Mesenchymal stem cell (in vitro differentiated cells and primary cell): ENCODE measurements at regions not wholly inside any gene's neighbourhood (a gene's known extent, or its start where the extent isn't known, plus 50 kb on each side); places are given as distances from the start of the nearest gene placed in this dataset.
"Not testable (repeated sequence)": the region's sequence is repeated elsewhere in the genome, so short reads cannot be mapped to it uniquely, and the experiment has no call there.

Experiments
- DNase-seq: peaks from one replicate; pipeline ENCODE4 v3.0.0-alpha.2; 2013
- H2AFZ ChIP-seq: one replicate; pipeline ENCODE4 v1.6.1; 2013; ENCODE audit warnings: low read depth, mild to moderate bottlenecking, control low read depth, inconsistent platforms, low read length, moderate library complexity
- H2AK5ac ChIP-seq: 2 replicates; pipeline ENCODE4 v1.6.1; 2013; ENCODE audit warnings: low read length, moderate library complexity, mild to moderate bottlenecking, inconsistent platforms; ENCODE audit not compliant: severe bottlenecking
- H2BK120ac ChIP-seq: one replicate; pipeline ENCODE4 v1.6.1; 2013; ENCODE audit warnings: low read depth, mild to moderate bottlenecking, inconsistent platforms, low read length, moderate library complexity
- H2BK12ac ChIP-seq, 2 experiments: one replicate each; pipeline ENCODE4 v1.6.1; 2013; ENCODE audit warnings: inconsistent platforms in 2 of 2, low read length in 2 of 2, mild to moderate bottlenecking in 2 of 2, moderate library complexity in 2 of 2, control low read depth in 1 of 2
- H2BK15ac ChIP-seq: one replicate; pipeline ENCODE4 v1.6.1; 2013; ENCODE audit warnings: mild to moderate bottlenecking, low read depth, inconsistent platforms; ENCODE audit not compliant: poor library complexity, severe bottlenecking
- H2BK5ac ChIP-seq: 2 replicates; pipeline ENCODE4 v1.6.1; 2013; ENCODE audit warnings: low read depth, mild to moderate bottlenecking, low read length, control low read depth, inconsistent platforms; ENCODE audit not compliant: poor library complexity, severe bottlenecking
- H3K14ac ChIP-seq, 2 experiments: one replicate each; pipeline ENCODE4 v1.6.1; 2013; ENCODE audit warnings: inconsistent platforms in 2 of 2, low read length in 2 of 2, control low read depth in 1 of 2, mild to moderate bottlenecking in 1 of 2, moderate library complexity in 1 of 2
- H3K18ac ChIP-seq, 2 experiments: one replicate each; pipeline ENCODE4 v1.6.1; 2013; ENCODE audit warnings: inconsistent platforms in 2 of 2, low read length in 2 of 2, control low read depth in 1 of 2, low read depth in 1 of 2, mild to moderate bottlenecking in 1 of 2
- H3K23ac ChIP-seq, 2 experiments: one replicate each; pipeline ENCODE4 v1.6.1; 2013; ENCODE audit warnings: inconsistent platforms in 2 of 2, low read length in 2 of 2, mild to moderate bottlenecking in 2 of 2, moderate library complexity in 2 of 2, control low read depth in 1 of 2
- H3K27ac ChIP-seq: 2 replicates; pipeline ENCODE4 v1.5.1; 2013; ENCODE audit warnings: mild to moderate bottlenecking, moderate library complexity, low read length, control low read depth, inconsistent platforms; ENCODE audit not compliant: poor library complexity, severe bottlenecking
- H3K27me3 ChIP-seq, 2 experiments: 2 replicates each; pipeline versions ENCODE4 v1.6.1 to v1.7.0; 2013; ENCODE audit warnings: low read length in 2 of 2, mild to moderate bottlenecking in 2 of 2, moderate library complexity in 2 of 2, control low read depth in 1 of 2, inconsistent platforms in 1 of 2; ENCODE audit not compliant: control insufficient read depth in 1 of 2, insufficient read depth in 1 of 2
- H3K36me3 ChIP-seq, 2 experiments: 2 replicates each; pipeline versions ENCODE4 v1.6.1 to v1.7.0; 2013; ENCODE audit warnings: low read length in 2 of 2, control low read depth in 1 of 2, inconsistent platforms in 1 of 2, low read depth in 1 of 2, mild to moderate bottlenecking in 1 of 2; ENCODE audit not compliant: insufficient read depth in 2 of 2, control insufficient read depth in 1 of 2
- H3K4ac ChIP-seq, 2 experiments: one replicate each; pipeline ENCODE4 v1.6.1; 2013; ENCODE audit warnings: inconsistent platforms in 2 of 2, low read length in 2 of 2, mild to moderate bottlenecking in 2 of 2, moderate library complexity in 2 of 2, control low read depth in 1 of 2, low read depth in 1 of 2
- H3K4me1 ChIP-seq: 2 replicates; pipeline ENCODE4 v1.6.1; 2013; ENCODE audit warnings: low read depth, low read length, control low read depth; ENCODE audit not compliant: control insufficient read depth, insufficient read depth
- H3K4me2 ChIP-seq: 2 replicates; pipeline ENCODE4 v1.6.1; 2013; ENCODE audit warnings: low read length, mild to moderate bottlenecking, inconsistent platforms; ENCODE audit not compliant: poor library complexity, severe bottlenecking
- H3K4me3 ChIP-seq, 2 experiments: 2 replicates each; pipeline versions ENCODE4 v1.5.1 to v1.7.0; 2013; ENCODE audit warnings: low read length in 2 of 2, mild to moderate bottlenecking in 2 of 2, control low read depth in 1 of 2, low read depth in 1 of 2; ENCODE audit not compliant: insufficient read depth in 1 of 2
- H3K79me1 ChIP-seq: replicated peaks from 2 replicates; pipeline ENCODE4 v1.6.1; 2013; ENCODE audit warnings: mild to moderate bottlenecking, control low read depth, low read length, inconsistent platforms; ENCODE audit not compliant: poor library complexity, severe bottlenecking
- H3K9ac ChIP-seq: 2 replicates; pipeline ENCODE4 v1.7.0; 2013; ENCODE audit warnings: mild to moderate bottlenecking, low read length, moderate library complexity
- H3K9me3 ChIP-seq: 2 replicates; pipeline ENCODE4 v1.7.0; 2013; ENCODE audit warnings: mild to moderate bottlenecking, low read length; ENCODE audit not compliant: control insufficient read depth
- H4K8ac ChIP-seq: one replicate; pipeline ENCODE4 v1.6.1; 2013; ENCODE audit warnings: inconsistent platforms, mild to moderate bottlenecking, low read length, moderate library complexity
- H4K91ac ChIP-seq: one replicate; pipeline ENCODE4 v1.6.1; 2013; ENCODE audit warnings: mild to moderate bottlenecking, low read length, inconsistent platforms
- WGBS: methylation state at CpG from one replicate; pipeline ENCODE4 v1.1.7; 2013; ENCODE audit warnings: mixed read lengths; 5-methylcytosine and 5-hydroxymethylcytosine counted together

DNA sequence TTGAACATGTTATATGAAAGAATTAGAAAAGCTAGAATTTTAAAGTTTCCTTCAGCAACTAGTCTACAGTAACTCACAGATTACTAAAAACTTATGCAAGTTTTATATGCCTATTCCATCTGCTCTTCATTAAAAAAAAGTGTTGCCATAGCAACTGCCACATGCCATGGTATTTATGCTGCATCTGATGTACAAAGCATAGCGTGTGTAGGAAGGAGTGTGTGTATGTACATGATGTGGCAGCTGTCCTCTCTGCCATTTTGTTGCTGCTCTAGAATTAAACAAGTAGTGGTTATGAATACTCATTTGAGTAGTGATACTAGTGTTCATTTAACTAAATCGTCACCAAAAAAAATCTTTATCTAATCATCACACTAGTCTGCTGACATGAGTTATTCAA is 593.5 kb downstream of the CETN3 start:
- no peak overlapping the region for H4K91ac ChIP-seq
- 91% methylated on average over 1 of the region's 2 CpGs for WGBS

GRCh38 chr5:89800735-89801134 is 608.8 kb downstream of the CETN3 start:
- H4K8ac ChIP-seq, H2AK5ac ChIP-seq, H3K18ac ChIP-seq, H3K27ac ChIP-seq, H2BK5ac ChIP-seq, H3K4ac ChIP-seq, H3K4me1 ChIP-seq, H3K9me3 ChIP-seq, H2BK12ac ChIP-seq, H3K4me2 ChIP-seq, H3K14ac ChIP-seq, H3K4me3 ChIP-seq, H3K9ac ChIP-seq, H3K36me3 ChIP-seq, H3K27me3 ChIP-seq, H2BK15ac ChIP-seq, H2AFZ ChIP-seq, DNase-seq, H3K79me1 ChIP-seq, H2BK120ac ChIP-seq, H3K23ac ChIP-seq: not testable (repeated sequence)
- 95% methylated on average over 5 of the region's 5 CpGs for WGBS
- peak overlapping the region; percentile 82 for H4K91ac ChIP-seq

More for the DNA sequence above, 593.5 kb downstream of the CETN3 start:
- Histone ChIP-seq H2BK5ac (no peak overlapping the region), H3K18ac (no peak overlapping the region), H3K4ac (no peak overlapping the region), H2AK5ac (no peak overlapping the region), H3K79me1 (no peaks in the 10 kb centered on the region), H4K8ac (no peak overlapping the region), H2AFZ (no peak overlapping the region), H3K9me3 (no peaks in the 10 kb centered on the region), H3K9ac (no peak overlapping the region), H2BK15ac (no peak overlapping the region), H3K27me3 (no peaks in the 10 kb centered on the region), H3K23ac (no peak overlapping the region), H3K27ac (no peak overlapping the region), H3K4me3 (no peak overlapping the region), H2BK12ac (no peak overlapping the region), H3K4me1 (no peaks in the 10 kb centered on the region), H3K36me3 (no peaks in the 10 kb centered on the region), H3K14ac (no peak overlapping the region), H3K4me2 (no peak overlapping the region), H2BK120ac (no peak overlapping the region)
- DNase-seq: no peak

DNA sequence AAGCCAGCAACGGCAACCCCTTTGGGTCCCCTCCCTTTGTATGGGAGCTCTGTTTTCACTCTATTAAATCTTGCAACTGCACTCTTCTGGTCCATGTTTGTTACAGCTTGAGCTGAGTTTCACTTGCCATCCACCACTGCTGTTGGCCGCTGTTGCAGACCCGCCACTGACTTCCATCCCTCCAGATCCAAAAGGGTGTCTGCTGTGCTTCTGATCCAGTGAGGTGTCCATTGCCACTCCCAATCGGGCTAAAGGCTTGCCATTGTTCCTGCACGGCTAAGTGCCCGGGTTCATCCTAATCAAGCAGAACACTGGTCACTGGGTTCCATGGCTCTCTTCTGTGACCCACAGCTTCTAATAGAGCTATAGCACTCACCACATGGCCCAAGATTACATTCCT is 615.1 kb downstream of the CETN3 start:
- not testable (repeated sequence) for H3K4me3 ChIP-seq, H2BK12ac ChIP-seq

GRCh38 chr5:89779734-89780133 is 629.8 kb downstream of the CETN3 start:
- not testable (repeated sequence) for H3K18ac ChIP-seq, H3K14ac ChIP-seq, H3K23ac ChIP-seq, H2BK120ac ChIP-seq, H2BK15ac ChIP-seq, H2BK12ac ChIP-seq, H4K91ac ChIP-seq, H3K27me3 ChIP-seq, H3K4me3 ChIP-seq, H3K4ac ChIP-seq, H3K9ac ChIP-seq, H2BK5ac ChIP-seq, H3K4me1 ChIP-seq, H3K36me3 ChIP-seq, DNase-seq, H3K79me1 ChIP-seq, H3K4me2 ChIP-seq, H3K27ac ChIP-seq, H2AFZ ChIP-seq, H4K8ac ChIP-seq, H2AK5ac ChIP-seq
- peaks cover 43% of the 10 kb centered on the region for H3K9me3 ChIP-seq

More for the DNA sequence above, 615.1 kb downstream of the CETN3 start:
- not testable (repeated sequence) for H3K18ac ChIP-seq, H3K4me2 ChIP-seq, H2BK15ac ChIP-seq, DNase-seq, H3K4me1 ChIP-seq, H3K36me3 ChIP-seq, H3K27ac ChIP-seq, H3K23ac ChIP-seq, H2AK5ac ChIP-seq, H3K9me3 ChIP-seq, H2BK120ac ChIP-seq, H4K8ac ChIP-seq, H2BK5ac ChIP-seq, H3K79me1 ChIP-seq, H2AFZ ChIP-seq, H3K14ac ChIP-seq, H4K91ac ChIP-seq, H3K27me3 ChIP-seq, H3K4ac ChIP-seq, H3K9ac ChIP-seq
- 97% methylated on average over 6 of the region's 6 CpGs for whole genome bisulfite sequencing
